ENCODE measurements at regions not wholly inside any gene's neighbourhood (a gene's known extent, or its start where the extent isn't known, plus 50 kb on each side); places are given as distances from the start of the nearest gene placed in this dataset.

GRCh38 chr7:25675789-25676474 is 447.6 kb upstream of the NPVF start:
- TF ChIP-seq ZNF274 (IDR thresholded peaks at IDR 0.05; ENCODE audit: low read depth, low read length) (no peak), YY1 (IDR thresholded peaks at IDR 0.05; ENCODE audit: insufficient read depth, insufficient read length) (no peak)

Measured in NT2/D1 (cell line).